HepG2 (cell line): ENCODE measurements at regions not wholly inside any gene's neighbourhood (a gene's known extent, or its start where the extent isn't known, plus 50 kb on each side); places are given as distances from the start of the nearest gene placed in this dataset.
A peak's percentile ranks its signal among the peaks of the same experiment; 100 is the strongest.

Experiments
- ATAC-seq: fragments of 200-7000 bp; cut with Tn5 transposase; 3 replicates; pipeline ENCODE4 v1.9.1; 2020; ENCODE audit warnings: mild to moderate bottlenecking, moderate library complexity
- BruUV-seq: library from RNA; stranded (reverse); fragments of 400-500 nt; replicated peaks from 2 replicates; lab custom pipeline; 2021; lab: Mats Ljungman, UMichigan
- CTCF ChIA-PET: fragments of 300-600 bp; formaldehyde crosslinking; extraction: SDS; loops from one replicate; lab custom pipeline; 2021; ENCODE audit warnings: low total read pairs, inconsistent platforms, low intra/inter-chr PET ratio; lab: Yijun Ruan, JAX
- POLR2A ChIA-PET: fragments of 350-600 bp; sonication (Branson Sonifier 250); formaldehyde crosslinking; loops from one replicate; lab custom pipeline; 2020; ENCODE audit warnings: antibody characterized with exemption, inconsistent platforms; lab: Yijun Ruan, JAX
- DNase-seq: peaks from one replicate; pipeline ENCODE4 v3.0.0-alpha.2; 2015; ENCODE audit warnings: low spot score
- FAIRE-seq: peaks from 3 replicates; lab custom pipeline; 2011; peaks lifted over from hg19 to GRCh38; lab: Jason Lieb, UNC
- H2AFZ ChIP-seq: one replicate; pipeline ENCODE4 v1.6.1; 2011; ENCODE audit warnings: low read length, inconsistent platforms
- H3K27ac ChIP-seq: fragments of 300-600 bp; 3 replicates; pipeline ENCODE4 v1.8.0; 2011; ENCODE audit warnings: mixed run types, mild to moderate bottlenecking, mixed read lengths, low read length, inconsistent platforms; ENCODE audit not compliant: insufficient read depth; ENCODE audit errors: extremely low read length
- H3K27me3 ChIP-seq, 2 experiments: fragments of 200-600 bp in 1 of 2; 2 replicates in 1 of 2; 3 replicates in 1 of 2; pipeline versions ENCODE4 v1.6.0 to v1.8.0; 2011; ENCODE audit warnings: low read length in 2 of 2, mild to moderate bottlenecking in 2 of 2, moderate library complexity in 2 of 2, inconsistent platforms in 1 of 2; ENCODE audit not compliant: insufficient read depth in 2 of 2, control insufficient read depth in 1 of 2
- H3K36me3 ChIP-seq, 2 experiments: fragments of 200-600 bp in 1 of 2; replicated peaks in 1 of 2; 2 replicates in 1 of 2; 3 replicates in 1 of 2; pipeline versions ENCODE4 v1.5.1 to v1.8.0; 2011; ENCODE audit warnings: low read length in 2 of 2, inconsistent platforms in 1 of 2; ENCODE audit not compliant: insufficient read depth in 2 of 2, control insufficient read depth in 1 of 2
- H3K4me1 ChIP-seq: 2 replicates; pipeline ENCODE4 v1.5.1; 2012; ENCODE audit warnings: low read length, inconsistent platforms; ENCODE audit not compliant: insufficient read depth
- H3K4me2 ChIP-seq: 2 replicates; pipeline ENCODE4 v1.6.0; 2011; ENCODE audit warnings: low read depth, low read length, inconsistent platforms
- H3K4me3 ChIP-seq, 3 experiments: fragments of 200-600 bp in 1 of 3; sonication (generic), shearing (Covaris generic) in 1 of 3; replicated peaks in 1 of 3; 2 replicates each; pipeline ENCODE4 v1.5.1; 2011 to 2016; ENCODE audit warnings: low read length in 3 of 3, inconsistent platforms in 2 of 3, low read depth in 2 of 3, mild to moderate bottlenecking in 2 of 3, control low read depth in 1 of 3, mixed read lengths in 1 of 3; ENCODE audit not compliant: insufficient read depth in 1 of 3
- H3K79me2 ChIP-seq: one replicate; pipeline ENCODE4 v1.6.1; 2011; ENCODE audit warnings: low read length, inconsistent platforms; ENCODE audit not compliant: insufficient read depth
- H3K9ac ChIP-seq: 2 replicates; pipeline ENCODE4 v1.6.0; 2011; ENCODE audit warnings: mild to moderate bottlenecking, low read depth, low read length, inconsistent platforms; ENCODE audit not compliant: insufficient read depth
- H3K9me3 ChIP-seq: 2 replicates; pipeline ENCODE4 v1.5.1; 2012; ENCODE audit warnings: mild to moderate bottlenecking, low read length
- H4K20me1 ChIP-seq: 2 replicates; pipeline ENCODE4 v1.6.0; 2011; ENCODE audit warnings: inconsistent platforms, mild to moderate bottlenecking, low read length, moderate library complexity; ENCODE audit not compliant: insufficient read depth
- HMG20B ChIP-seq: conservative IDR thresholded peaks from 2 replicates; pipeline ENCODE4 v1.6.1; 2016; ENCODE audit warnings: missing genetic modification reagents, missing compliant biosample characterization
- RBAK ChIP-seq: sonication (generic); formaldehyde crosslinking; IDR thresholded peaks from 2 replicates; pipeline ENCODE4 v1.5.1; 2020; ENCODE audit warnings: mild to moderate bottlenecking, missing genetic modification reagents
- RBM39 ChIP-seq: fragments of 200-400 bp; formaldehyde crosslinking; IDR thresholded peaks from one replicate; pipeline ENCODE4 v1.6.1; 2018; ENCODE audit warnings: antibody characterized with exemption, mild to moderate bottlenecking, low read depth, low read length; ENCODE audit not compliant: poor library complexity, severe bottlenecking
- YEATS4 ChIP-seq: sonication (generic); formaldehyde crosslinking; IDR thresholded peaks from 2 replicates; pipeline ENCODE4 v1.4.0; 2020; ENCODE audit warnings: missing genetic modification reagents, borderline replicate concordance
- ZNF431 ChIP-seq: sonication (generic); formaldehyde crosslinking; IDR thresholded peaks from 2 replicates; pipeline ENCODE4 v1.9.0; 2022; ENCODE audit warnings: missing genetic modification reagents, low read depth, mild to moderate bottlenecking, borderline replicate concordance
- ZNF572 ChIP-seq: sonication (generic); formaldehyde crosslinking; IDR thresholded peaks from 2 replicates; pipeline ENCODE4 v1.5.1; 2020; ENCODE audit warnings: mild to moderate bottlenecking, missing genetic modification reagents
- ZNF879 ChIP-seq: sonication (generic); formaldehyde crosslinking; IDR thresholded peaks from 2 replicates; pipeline ENCODE4 v1.8.1; 2023; ENCODE audit warnings: missing genetic modification reagents
- WGBS: methylation state at CpG from one replicate; pipeline ENCODE4 v1.1.6; 2017; ENCODE audit warnings: low lambda C conversion rate; 5-methylcytosine and 5-hydroxymethylcytosine counted together
- in situ Hi-C: cut with HindIII; loops from 2 replicates; pipeline ENCODE4 v1.10.0; 2017; ENCODE audit warnings: low pct_unique_long_range_greater_than_20kb; ENCODE audit not compliant: extremely low pct_ligation_motif_present
- intact Hi-C: fragments of 100-400 bp; cut with micrococcal nuclease; formaldehyde crosslinking; loops from one replicate; pipeline ENCODE4 v1.10.0; 2022; ENCODE audit not compliant: unreplicated experiment
- TF ChIP-seq, protein P1 (sequence below): sonication (generic); formaldehyde crosslinking; IDR thresholded peaks from 2 replicates; pipeline ENCODE4 v1.5.1; 2020; ENCODE audit warnings: missing genetic modification reagents, mild to moderate bottlenecking, borderline replicate concordance
- TF ChIP-seq, protein P2 (sequence below), 2 experiments: sonication (generic) in 1 of 2; formaldehyde crosslinking in 1 of 2; IDR thresholded peaks; 2 replicates each; pipeline versions ENCODE4 v1.4.0 to v1.6.1; 2016 to 2020; ENCODE audit warnings: borderline replicate concordance in 1 of 2, low read depth in 1 of 2, mild to moderate bottlenecking in 1 of 2, missing genetic modification reagents in 1 of 2
- TF ChIP-seq, protein P3 (sequence below): sonication (generic); formaldehyde crosslinking; IDR thresholded peaks from 2 replicates; pipeline ENCODE4 v1.4.0; 2020; ENCODE audit warnings: missing genetic modification reagents
- TF ChIP-seq, protein P4 (sequence below): sonication (generic); formaldehyde crosslinking; conservative IDR thresholded peaks from 2 replicates; pipeline ENCODE4 v1.4.0; 2020; ENCODE audit warnings: missing genetic modification reagents

DNA sequence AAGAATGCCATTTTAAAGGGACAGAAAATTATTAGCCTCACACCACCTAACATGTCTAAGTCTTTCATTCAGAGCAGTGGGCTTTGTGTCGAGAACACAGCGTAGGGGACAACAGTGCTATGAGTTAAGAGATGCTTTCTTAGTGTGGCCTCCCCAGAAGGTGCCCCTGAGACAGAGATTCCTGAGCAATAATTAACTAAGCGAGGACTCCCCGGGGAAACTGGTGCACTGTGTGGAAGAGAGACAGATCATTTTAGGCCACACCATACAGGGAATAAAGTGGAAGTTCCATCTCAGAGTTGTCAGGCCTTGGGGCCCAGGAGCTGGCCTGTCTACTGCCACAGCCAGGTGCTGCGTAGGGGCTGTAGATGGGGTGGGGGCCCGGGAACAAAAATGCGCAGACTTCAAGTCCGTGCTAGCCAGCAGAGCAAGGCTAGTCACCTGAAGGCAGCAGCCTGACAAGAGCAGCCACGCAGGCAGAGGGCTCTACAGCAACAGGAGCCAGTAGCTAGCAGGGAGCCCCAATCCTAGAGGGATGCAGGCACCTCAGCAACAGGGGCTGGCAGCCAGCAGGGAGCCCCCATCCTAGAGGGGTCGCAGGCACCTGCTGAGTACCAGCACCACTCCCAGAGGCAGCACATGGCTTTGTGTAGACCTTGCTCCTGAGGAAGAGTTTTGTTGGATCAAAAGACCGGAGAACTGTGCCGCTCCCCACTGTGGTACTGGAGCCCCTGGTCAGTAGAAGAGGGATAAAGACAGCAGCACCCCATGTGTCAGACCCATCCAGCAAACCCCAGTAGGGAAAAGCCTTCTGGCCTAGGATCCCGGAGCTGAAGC is 63.0 kb upstream of the NXT1 start:
- peak; percentile 62 for ATAC-seq
- H2AFZ ChIP-seq: no peak overlapping the region
- no peaks in the 10 kb centered on the region for H4K20me1 ChIP-seq
- CTCF ChIA-PET: no interaction called here
- H3K4me3 ChIP-seq: no peak overlapping the region
- H3K36me3 ChIP-seq: no peaks in the 10 kb centered on the region
- POLR2A ChIA-PET: interaction anchor here (2.0 kb wide), 1 partner anchor 17 kb away, joined by 5 read pairs; no protein-coding TSS in a partner anchor
- no peak overlapping the region for H3K9ac ChIP-seq
- peaks cover 2 to 5% of the 10 kb centered on the region in 2 experiments; a peak in 2 of 5 replicates for H3K27me3 ChIP-seq
- H3K79me2 ChIP-seq: no peaks in the 10 kb centered on the region
- no peaks in the 10 kb centered on the region for H3K9me3 ChIP-seq
- no peak overlapping the region for H3K27ac ChIP-seq
- in situ Hi-C loops: no loop called here
- BruUV-seq: no TSS peak
- DNase-seq: no peak
- 34% methylated on average over 11 of the region's 13 CpGs for WGBS
- H3K4me2 ChIP-seq: no peak overlapping the region
- peaks cover 14% of the 10 kb centered on the region for H3K4me1 ChIP-seq
- no peak for FAIRE-seq
- intact Hi-C loops: no loop called here
- TF ChIP-seq RBM39 (no peak), ZNF572 (CRISPR knock-in tag) (no peak), HMG20B (CRISPR knock-in tag) (no peak), RBAK (no peak), ZNF879 (CRISPR knock-in tag) (no peak), YEATS4 (no peak), ZNF431 (CRISPR knock-in tag) (no peak)
- TF ChIP-seq, protein P1, sequence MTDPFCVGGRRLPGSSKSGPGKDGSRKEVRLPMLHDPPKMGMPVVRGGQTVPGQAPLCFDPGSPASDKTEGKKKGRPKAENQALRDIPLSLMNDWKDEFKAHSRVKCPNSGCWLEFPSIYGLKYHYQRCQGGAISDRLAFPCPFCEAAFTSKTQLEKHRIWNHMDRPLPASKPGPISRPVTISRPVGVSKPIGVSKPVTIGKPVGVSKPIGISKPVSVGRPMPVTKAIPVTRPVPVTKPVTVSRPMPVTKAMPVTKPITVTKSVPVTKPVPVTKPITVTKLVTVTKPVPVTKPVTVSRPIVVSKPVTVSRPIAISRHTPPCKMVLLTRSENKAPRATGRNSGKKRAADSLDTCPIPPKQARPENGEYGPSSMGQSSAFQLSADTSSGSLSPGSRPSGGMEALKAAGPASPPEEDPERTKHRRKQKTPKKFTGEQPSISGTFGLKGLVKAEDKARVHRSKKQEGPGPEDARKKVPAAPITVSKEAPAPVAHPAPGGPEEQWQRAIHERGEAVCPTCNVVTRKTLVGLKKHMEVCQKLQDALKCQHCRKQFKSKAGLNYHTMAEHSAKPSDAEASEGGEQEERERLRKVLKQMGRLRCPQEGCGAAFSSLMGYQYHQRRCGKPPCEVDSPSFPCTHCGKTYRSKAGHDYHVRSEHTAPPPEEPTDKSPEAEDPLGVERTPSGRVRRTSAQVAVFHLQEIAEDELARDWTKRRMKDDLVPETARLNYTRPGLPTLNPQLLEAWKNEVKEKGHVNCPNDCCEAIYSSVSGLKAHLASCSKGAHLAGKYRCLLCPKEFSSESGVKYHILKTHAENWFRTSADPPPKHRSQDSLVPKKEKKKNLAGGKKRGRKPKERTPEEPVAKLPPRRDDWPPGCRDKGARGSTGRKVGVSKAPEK (CRISPR knock-in tag): no peak
- TF ChIP-seq, protein P2, sequence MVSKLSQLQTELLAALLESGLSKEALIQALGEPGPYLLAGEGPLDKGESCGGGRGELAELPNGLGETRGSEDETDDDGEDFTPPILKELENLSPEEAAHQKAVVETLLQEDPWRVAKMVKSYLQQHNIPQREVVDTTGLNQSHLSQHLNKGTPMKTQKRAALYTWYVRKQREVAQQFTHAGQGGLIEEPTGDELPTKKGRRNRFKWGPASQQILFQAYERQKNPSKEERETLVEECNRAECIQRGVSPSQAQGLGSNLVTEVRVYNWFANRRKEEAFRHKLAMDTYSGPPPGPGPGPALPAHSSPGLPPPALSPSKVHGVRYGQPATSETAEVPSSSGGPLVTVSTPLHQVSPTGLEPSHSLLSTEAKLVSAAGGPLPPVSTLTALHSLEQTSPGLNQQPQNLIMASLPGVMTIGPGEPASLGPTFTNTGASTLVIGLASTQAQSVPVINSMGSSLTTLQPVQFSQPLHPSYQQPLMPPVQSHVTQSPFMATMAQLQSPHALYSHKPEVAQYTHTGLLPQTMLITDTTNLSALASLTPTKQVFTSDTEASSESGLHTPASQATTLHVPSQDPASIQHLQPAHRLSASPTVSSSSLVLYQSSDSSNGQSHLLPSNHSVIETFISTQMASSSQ (IDR thresholded peaks at IDR 0.05; ENCODE audit: low read depth): peak; percentile 66
- TF ChIP-seq, protein P2 (CRISPR knock-in tag; IDR thresholded peaks at IDR 0.05; ENCODE audit: borderline replicate concordance): no peak
- TF ChIP-seq, protein P3, sequence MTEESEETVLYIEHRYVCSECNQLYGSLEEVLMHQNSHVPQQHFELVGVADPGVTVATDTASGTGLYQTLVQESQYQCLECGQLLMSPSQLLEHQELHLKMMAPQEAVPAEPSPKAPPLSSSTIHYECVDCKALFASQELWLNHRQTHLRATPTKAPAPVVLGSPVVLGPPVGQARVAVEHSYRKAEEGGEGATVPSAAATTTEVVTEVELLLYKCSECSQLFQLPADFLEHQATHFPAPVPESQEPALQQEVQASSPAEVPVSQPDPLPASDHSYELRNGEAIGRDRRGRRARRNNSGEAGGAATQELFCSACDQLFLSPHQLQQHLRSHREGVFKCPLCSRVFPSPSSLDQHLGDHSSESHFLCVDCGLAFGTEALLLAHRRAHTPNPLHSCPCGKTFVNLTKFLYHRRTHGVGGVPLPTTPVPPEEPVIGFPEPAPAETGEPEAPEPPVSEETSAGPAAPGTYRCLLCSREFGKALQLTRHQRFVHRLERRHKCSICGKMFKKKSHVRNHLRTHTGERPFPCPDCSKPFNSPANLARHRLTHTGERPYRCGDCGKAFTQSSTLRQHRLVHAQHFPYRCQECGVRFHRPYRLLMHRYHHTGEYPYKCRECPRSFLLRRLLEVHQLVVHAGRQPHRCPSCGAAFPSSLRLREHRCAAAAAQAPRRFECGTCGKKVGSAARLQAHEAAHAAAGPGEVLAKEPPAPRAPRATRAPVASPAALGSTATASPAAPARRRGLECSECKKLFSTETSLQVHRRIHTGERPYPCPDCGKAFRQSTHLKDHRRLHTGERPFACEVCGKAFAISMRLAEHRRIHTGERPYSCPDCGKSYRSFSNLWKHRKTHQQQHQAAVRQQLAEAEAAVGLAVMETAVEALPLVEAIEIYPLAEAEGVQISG (CRISPR knock-in tag): 0 out of 2 replicates have a peak, but pooled peaks have one; percentile 23
- TF ChIP-seq, protein P4, sequence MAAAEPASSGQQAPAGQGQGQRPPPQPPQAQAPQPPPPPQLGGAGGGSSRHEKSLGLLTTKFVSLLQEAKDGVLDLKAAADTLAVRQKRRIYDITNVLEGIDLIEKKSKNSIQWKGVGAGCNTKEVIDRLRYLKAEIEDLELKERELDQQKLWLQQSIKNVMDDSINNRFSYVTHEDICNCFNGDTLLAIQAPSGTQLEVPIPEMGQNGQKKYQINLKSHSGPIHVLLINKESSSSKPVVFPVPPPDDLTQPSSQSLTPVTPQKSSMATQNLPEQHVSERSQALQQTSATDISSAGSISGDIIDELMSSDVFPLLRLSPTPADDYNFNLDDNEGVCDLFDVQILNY (CRISPR knock-in tag): no peak
